Amygdala (tissue), 56 donors: ENCODE measurements at regions not wholly inside any gene's neighbourhood (a gene's known extent, or its start where the extent isn't known, plus 50 kb on each side); places are given as distances from the start of the nearest gene placed in this dataset.
A peak's percentile ranks its signal among the peaks of the same experiment; 100 is the strongest.

Experiments used
- DNase-seq, 56 donors: peaks; one replicate each; lab custom pipeline; 2025; lab: John Stamatoyannopoulos, UW

- no peak for DNase-seq
Observed at GRCh38 chrX:40485973-40486372, 94.8 kb upstream of the ATP6AP2 start.

- DNase-seq, result no peak
Observed at GRCh38 chrX:40485102-40485826, 95.5 kb upstream of the ATP6AP2 start.

GRCh38 chrX:40484408-40485091, 96.2 kb upstream of the ATP6AP2 start:
- DNase-seq, result no peak

GRCh38 chrX:40483502-40483901, 97.3 kb upstream of the ATP6AP2 start:
- no peak for DNase-seq

GRCh38 chrX:40479777-40480318, 100.9 kb upstream of the ATP6AP2 start:
- DNase-seq, result no peak

GRCh38 chrX:40478474-40479065, 102.2 kb upstream of the ATP6AP2 start:
- no peak for DNase-seq

GRCh38 chrX:40476958-40477357, 103.8 kb upstream of the ATP6AP2 start:
- DNase-seq, result no peak

- DNase-seq, result no peak
Observed at GRCh38 chrX:40474645-40475044, 106.1 kb upstream of the ATP6AP2 start.

GRCh38 chrX:40474205-40474626, 106.6 kb upstream of the ATP6AP2 start:
- DNase-seq, result peak in 3 of 56 donors; percentile 0 to 6 (median 1)

- no peak for DNase-seq
Observed at GRCh38 chrX:40473460-40474204, 107.1 kb upstream of the ATP6AP2 start.

GRCh38 chrX:40471965-40472648, 108.7 kb upstream of the ATP6AP2 start:
- DNase-seq, result peak in 40 of 56 donors; percentile 0 to 47 (median 18)

GRCh38 chrX:40470830-40471429, 109.8 kb upstream of the ATP6AP2 start:
- DNase-seq, result no peak

- no peak for DNase-seq
Observed at GRCh38 chrX:40469316-40469715, 111.5 kb upstream of the ATP6AP2 start.

- DNase-seq, result peak in 54 of 56 donors; percentile 0 to 89 (median 44)
Observed at GRCh38 chrX:40468033-40468846, 112.5 kb upstream of the ATP6AP2 start.

- DNase-seq, result no peak
Observed at GRCh38 chrX:40467454-40467853, 113.3 kb upstream of the ATP6AP2 start.

GRCh38 chrX:40465735-40466551, 114.8 kb upstream of the ATP6AP2 start:
- DNase-seq, result no peak

- peak in 9 of 56 donors; percentile 0 to 12 (median 1) for DNase-seq
Observed at GRCh38 chrX:40462795-40463194, 118.0 kb upstream of the ATP6AP2 start.

GRCh38 chrX:40460926-40461325, 119.8 kb upstream of the ATP6AP2 start:
- DNase-seq, result no peak
